HG02970 (cell line): ENCODE measurements at regions not wholly inside any gene's neighbourhood (a gene's known extent, or its start where the extent isn't known, plus 50 kb on each side); places are given as distances from the start of the nearest gene placed in this dataset.
"Not testable (repeated sequence)": the region's sequence is repeated elsewhere in the genome, so short reads cannot be mapped to it uniquely, and the experiment has no call there.

Source experiments
- ATAC-seq: cut with Tn5 transposase; IDR thresholded peaks from one replicate; pipeline ENCODE4 v1.9.1; 2021; ENCODE audit warnings: mild to moderate bottlenecking, moderate library complexity, moderate number of reproducible peaks; ENCODE audit not compliant: unreplicated experiment, low FRiP score

DNA sequence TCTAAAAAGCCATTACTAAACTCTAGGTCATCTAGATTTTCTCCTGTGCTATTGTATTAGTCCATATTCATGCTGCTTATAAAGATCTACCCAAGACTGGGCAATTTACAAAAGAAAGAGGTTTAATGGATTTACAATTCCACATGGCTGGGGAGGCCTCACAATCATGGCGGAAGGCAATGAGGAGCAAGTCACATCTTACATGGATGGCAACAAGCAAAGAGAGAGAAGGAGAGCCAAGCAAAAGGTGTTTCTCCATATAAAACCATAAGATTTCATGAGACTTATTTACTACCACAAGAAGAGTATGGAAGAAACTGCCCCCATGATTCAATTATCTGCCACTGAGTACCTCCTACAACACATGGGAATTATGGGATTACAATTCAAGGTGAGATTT is 69.6 kb upstream of the CCDC6 start:
- ATAC-seq, result not testable (repeated sequence)

DNA sequence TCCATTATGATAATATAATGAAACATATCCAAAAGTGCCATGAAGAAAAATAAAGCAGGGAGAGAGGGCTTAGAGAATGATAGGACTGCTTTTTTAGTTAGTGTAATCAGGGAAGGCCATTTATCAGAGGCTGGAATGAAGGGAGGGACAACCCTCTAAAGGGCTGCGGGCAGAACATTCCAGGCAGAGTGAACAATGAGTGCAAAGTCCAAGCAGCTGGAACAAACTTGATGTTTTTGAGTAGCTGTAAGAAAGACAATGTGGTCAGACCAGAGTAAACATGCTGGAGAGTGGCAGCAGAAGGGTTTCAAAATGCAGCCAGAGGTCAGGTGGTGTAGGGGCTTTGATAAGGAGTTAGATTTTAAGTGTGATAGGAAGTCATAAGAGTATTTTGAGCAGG is 65.6 kb upstream of the CCDC6 start:
- ATAC-seq, result no peak

DNA sequence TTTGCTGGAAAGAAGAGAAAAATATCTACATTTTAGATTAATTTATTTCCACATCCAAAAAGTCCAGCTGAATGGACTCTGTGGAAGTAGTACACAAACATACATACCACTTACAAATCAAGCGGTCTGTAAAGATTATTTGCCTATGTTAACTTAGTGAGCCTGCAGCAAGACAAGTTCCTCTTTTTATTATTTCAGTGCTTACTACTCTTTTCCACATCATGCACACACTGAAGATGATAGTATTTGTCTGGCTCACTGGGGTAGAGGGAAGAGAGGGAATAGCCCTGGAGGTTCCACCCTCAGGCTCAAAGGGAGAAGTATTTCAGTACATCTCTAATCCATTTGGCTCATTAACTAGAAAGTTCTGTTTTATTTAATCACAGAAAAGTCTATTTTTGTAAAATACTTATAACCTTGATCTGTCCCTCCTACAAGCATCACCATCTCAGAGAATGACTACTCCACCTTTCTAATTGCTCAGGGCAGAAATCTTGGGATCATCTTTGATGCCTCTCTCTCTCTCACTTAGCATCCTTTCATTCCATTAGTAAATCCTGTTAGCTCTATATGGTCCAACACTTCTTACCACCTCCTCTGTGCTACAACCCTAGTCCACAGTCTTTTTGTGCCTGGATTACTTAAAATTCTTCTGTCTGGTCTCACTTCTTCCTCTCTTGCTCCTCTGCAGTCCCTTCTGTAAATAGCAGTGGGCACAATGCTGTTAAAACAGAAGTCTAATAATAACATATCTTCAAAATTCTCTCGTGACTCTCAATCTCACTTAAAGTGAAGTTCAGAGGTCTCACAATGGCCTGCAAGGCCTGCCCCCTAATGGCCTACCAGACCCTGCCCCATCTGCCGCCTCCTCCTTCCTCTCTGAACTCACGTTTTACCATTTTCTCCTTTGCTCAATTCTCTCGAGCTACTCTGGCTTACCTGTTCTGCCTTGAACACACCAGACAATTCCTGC is 64.3 kb upstream of the CCDC6 start:
- peak; percentile 68 for ATAC-seq

DNA sequence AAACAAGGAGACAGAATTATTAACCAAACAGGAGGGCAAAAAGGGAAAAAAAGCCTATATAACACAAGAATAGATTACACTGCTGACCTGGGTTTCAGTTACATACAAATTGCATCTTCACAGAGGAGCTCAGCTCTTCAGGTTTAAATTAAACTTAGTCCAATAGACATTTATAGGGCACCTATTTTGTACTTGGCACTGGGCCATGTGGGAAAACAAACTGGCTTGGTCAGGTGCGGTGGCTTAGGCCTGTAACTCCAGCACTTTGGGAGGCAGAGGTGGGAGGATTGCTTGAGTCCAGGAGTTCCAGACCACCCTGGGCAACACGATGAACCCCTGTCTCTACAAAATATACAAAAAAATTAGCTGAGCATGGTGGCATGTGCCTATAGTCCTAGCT is 62.3 kb upstream of the CCDC6 start:
- ATAC-seq, result no peak

DNA sequence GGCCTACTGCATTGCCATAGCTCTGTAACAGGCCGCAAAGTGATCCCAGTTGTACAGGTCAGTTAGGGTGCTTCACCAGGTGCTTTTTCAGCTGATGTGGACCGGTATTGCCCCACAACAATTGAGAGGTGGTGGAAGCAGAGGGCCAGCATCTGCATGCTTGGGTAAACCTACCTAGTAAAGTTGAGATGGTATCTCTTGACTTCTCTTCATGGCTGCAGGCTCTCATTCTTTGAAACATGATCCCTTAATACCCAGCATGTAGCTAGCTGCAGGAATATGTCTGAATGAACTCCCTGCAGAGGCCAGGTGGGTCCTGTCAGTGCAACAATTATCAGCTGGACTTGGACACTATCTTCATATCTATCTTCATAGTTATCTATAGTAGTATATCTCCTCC is 60.7 kb upstream of the CCDC6 start:
- ATAC-seq, result no peak

DNA sequence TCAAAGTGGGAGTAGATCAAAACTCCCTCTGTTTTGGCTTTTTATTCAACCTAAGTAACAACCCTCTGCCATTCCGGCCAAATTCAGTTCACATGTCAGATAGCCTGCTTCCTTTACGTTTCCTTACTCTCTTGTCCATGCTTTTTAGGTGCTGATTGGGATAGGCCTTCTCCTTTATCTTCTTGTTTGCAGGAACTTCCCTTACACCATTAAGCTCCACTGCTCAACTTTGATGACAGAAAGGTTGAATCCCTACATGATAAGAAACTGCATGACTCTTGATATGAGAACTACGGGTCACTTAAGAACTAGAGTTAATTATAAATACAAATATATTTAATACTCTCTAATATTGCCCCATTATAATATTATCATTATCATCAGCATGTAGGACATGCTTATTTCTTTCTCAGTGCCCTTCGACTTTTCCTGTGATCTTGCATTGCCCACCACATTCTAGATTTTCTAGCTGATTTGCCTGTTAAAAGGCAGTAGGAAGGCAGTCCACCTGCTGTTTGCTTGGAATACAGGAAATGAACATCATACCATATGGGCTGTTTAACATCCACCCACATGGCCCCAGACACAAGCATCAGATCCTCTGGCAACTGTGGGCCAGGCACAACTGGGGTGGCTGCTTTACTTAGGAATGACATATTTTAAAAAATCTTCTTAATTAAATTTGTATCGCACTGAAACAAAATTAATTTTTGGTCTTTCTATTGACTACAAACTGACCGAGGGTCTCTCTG is 59.7 kb upstream of the CCDC6 start:
- no peak for ATAC-seq

DNA sequence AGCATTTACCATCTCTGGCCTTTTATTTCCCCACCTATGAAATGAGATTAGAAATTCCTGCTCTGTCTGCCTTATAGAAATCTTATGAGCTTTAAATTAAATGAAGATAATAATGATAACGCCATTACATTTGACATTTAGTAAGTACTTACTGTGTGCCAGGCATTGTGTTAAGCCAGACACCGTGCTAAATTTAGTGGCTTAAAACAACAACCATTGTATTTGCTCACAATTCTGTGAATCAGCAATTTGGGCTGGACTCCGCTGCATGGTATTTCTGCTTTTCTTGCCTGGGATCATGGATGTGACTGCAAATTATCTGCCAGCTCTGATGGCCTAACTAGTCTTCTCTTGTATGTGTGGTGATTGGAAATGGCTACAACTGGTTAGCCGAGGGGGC is 56.4 kb upstream of the CCDC6 start:
- no peak for ATAC-seq

DNA sequence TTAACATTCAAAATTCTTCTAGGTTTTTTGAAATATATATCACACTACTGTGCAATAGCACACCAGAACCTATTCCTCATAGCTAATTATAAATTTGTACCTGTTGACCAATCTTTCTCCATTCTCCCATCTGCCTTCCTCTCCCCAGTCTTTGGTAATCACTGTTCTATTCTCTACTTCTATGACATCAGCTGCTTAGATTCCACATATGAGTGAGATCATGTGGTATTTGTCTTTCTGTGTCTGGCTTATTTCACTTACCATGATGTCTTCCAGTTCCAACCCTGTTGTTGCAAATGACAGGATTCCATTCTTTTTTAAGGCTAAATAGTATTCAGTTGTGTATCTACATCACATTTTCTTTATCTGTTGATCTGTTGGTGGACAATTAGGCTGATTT is 54.4 kb upstream of the CCDC6 start:
- no peak for ATAC-seq

DNA sequence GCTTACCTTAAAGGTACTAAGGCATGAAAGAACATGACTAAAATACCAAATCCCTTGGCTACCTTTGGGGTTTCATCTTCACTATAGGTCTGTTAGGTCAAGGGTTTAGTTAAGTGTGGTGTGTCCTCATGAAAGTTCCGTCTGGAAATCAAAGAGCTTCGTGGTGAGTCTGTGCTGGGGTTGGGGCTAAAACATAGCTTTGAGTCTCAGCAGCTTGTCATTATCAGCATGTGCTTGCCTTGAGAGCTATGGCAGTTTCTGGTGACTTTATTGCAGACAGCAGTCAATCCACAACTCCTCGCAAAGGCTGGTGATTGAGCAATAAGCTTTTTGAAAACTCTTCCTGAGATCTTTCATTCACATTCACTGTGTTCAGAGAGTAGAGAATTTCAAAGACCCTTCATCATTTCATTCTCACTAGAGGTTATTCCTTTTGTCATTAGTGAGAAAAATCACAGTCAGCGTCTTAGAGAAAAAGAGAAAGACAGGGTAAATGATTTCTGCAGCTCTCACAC is 53.2 kb upstream of the CCDC6 start:
- no peak for ATAC-seq

DNA sequence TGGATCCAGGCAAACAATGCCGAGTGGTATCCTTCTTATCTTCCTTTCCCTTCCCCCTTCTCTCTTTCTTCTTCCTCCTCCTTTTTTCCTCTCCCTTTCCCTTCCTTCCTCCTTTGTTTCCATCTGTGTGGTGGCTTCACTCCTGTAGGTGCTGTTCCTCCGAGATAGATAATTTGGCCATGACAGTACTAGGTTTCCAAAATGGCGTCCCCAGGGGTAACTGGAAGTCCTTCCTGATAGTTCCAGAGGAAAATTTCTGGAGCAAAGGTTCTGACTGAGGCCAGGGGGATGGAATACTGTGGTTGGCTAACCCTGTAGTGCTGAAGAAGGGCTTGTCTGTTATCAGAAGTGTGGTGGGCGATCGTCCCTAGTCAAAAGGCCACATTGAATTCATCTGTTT is 52.5 kb upstream of the CCDC6 start:
- no peak for ATAC-seq

DNA sequence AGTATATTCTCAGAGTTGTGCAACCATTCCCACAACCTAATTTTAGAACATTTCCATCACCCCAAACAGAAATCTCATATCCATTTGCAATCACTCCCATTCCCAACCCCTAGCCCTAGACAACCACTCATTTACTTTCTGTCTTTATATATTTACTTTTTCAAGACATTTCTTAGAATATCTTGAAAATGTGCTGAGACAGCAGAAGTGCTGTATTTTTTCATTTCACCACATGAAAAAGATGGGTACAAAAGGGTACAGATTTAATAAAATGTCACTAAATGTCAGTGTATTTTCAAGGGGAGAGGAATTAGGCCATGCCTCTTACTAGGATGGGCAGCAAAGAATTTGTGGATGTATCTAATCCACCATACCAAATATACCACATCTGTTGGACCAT is 51.6 kb upstream of the CCDC6 start:
- no peak for ATAC-seq
